ENCODE measurements at regions not wholly inside any gene's neighbourhood (a gene's known extent, or its start where the extent isn't known, plus 50 kb on each side); places are given as distances from the start of the nearest gene placed in this dataset.

DNA sequence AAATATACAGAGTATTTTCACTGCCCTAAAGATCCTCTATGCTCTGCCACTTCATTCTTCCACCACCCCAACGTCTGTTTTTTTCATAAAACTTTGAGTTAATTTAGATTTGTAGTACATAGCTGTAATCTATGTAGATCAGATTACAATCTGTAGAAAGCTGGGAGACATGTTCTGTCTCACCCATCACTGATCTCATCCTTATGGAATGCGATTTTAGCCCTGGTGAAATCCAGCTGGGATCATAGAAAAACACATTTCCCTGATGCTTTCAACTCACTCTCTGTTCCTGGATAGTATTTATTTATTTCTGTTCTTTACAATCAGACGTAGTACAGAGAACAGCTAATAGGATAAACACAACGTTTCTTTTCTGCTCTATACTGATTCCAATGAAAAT lies 521.0 kb downstream of the KIF20B start:
- 22 to 24% methylated on average over 4 of the region's 4 CpGs for WGBS, 2 donors
- Histone ChIP-seq H3K36me3 (no peaks in the 10 kb centered on the region), H3K27me3 (no peaks in the 10 kb centered on the region), H3K27ac (no peak overlapping the region), H3K4me1 (no peaks in the 10 kb centered on the region), H3K4me3 (no peak overlapping the region), H3K9me3 (no peaks in the 10 kb centered on the region)
- TF ChIP-seq POLR2A (IDR thresholded peaks at IDR 0.05), result no peak
- TF ChIP-seq, protein P1, sequence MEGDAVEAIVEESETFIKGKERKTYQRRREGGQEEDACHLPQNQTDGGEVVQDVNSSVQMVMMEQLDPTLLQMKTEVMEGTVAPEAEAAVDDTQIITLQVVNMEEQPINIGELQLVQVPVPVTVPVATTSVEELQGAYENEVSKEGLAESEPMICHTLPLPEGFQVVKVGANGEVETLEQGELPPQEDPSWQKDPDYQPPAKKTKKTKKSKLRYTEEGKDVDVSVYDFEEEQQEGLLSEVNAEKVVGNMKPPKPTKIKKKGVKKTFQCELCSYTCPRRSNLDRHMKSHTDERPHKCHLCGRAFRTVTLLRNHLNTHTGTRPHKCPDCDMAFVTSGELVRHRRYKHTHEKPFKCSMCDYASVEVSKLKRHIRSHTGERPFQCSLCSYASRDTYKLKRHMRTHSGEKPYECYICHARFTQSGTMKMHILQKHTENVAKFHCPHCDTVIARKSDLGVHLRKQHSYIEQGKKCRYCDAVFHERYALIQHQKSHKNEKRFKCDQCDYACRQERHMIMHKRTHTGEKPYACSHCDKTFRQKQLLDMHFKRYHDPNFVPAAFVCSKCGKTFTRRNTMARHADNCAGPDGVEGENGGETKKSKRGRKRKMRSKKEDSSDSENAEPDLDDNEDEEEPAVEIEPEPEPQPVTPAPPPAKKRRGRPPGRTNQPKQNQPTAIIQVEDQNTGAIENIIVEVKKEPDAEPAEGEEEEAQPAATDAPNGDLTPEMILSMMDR (IDR thresholded peaks at IDR 0.05), result no peak
- no peak for DNase-seq
- intact Hi-C loops (cut with DNase I), result no loop called here

- Histone ChIP-seq H3K27me3 (no peaks in the 10 kb centered on the region), H3K4me1 (no peaks in the 10 kb centered on the region), H3K36me3 (no peaks in the 10 kb centered on the region), H3K9me3 (no peaks in the 10 kb centered on the region), H3K27ac (no peak overlapping the region), H3K4me3 (no peak overlapping the region)
- no peak for DNase-seq
- intact Hi-C loops (cut with DNase I), result no loop called here
- WGBS, 2 donors, result 66 to 67% methylated on average over 5 of the region's 5 CpGs
- no peak for TF ChIP-seq POLR2A (IDR thresholded peaks at IDR 0.05)
- TF ChIP-seq, protein P1 (IDR thresholded peaks at IDR 0.05), result no peak
Observed at GRCh38 chr10:90222939-90223338, 521.5 kb downstream of the KIF20B start.

DNA sequence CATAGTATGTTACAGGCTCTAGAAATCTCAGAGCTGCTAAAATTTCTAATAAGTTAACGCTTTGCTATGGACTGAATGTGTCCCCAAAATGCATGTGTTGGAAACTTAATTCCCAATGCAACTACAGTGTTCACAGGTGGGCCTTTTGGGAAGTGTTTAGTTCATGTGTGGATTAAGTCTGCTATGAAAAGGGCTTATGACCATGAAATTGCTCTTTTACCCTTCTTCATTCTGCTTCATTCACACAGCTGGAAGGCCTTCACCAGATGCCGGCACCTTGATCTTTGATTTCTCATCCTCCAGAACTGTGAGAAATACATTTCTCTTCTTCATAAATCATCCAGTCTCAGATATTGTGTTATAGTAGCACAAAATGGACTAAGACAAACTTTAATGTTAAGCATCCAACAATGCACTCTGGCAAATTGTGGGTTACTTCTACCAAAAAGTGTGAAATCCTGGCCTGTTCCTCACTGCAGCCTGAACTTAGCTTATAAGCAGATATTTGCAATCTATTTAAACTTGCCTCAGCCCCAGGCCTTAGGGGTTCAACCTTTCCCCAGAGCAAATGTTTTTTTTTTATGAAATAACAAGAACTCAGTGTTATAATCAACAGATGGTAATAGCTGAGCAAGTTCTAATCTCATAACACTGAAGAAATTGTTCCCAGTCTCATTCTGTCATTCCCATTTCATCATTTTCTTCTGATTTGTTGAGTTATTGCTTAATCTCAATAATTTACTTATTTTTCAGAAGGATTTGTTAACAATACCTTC lies 523.6 kb downstream of the KIF20B start:
- H3K36me3 ChIP-seq, result no peaks in the 10 kb centered on the region
- no peaks in the 10 kb centered on the region for H3K4me1 ChIP-seq
- DNase-seq, result no peak
- H3K4me3 ChIP-seq, result no peak overlapping the region
- H3K27ac ChIP-seq, result peak overlapping the region in 1 of 4 donors; percentile 37
- intact Hi-C loops (cut with DNase I), result no loop called here
- no peaks in the 10 kb centered on the region for H3K27me3 ChIP-seq
- WGBS, 2 donors, result 92 to 100% methylated on average over 2 of the region's 2 CpGs
- TF ChIP-seq, protein P1 (IDR thresholded peaks at IDR 0.05), result no peak
- no peak for TF ChIP-seq POLR2A (IDR thresholded peaks at IDR 0.05)
- H3K9me3 ChIP-seq, result no peaks in the 10 kb centered on the region

DNA sequence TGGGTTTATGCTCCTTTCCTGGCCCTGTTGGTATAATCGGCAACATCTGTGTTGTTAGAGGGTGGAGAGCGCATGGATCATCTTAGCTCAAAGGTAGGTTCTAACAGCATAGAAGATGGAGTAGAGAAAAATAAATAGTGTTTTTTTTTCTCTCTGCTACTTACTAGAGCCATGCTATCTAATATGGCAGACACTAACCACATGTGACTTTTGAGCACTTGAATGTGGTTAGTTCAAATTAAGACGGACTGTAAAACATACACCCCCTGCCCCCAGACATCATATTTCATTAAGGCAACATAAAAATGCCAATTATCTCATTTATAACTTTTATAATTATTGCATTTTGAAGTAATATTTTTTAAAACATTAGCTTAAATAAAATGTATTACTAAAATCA lies 525.1 kb downstream of the KIF20B start:
- Histone ChIP-seq H3K4me3 (no peak overlapping the region), H3K4me1 (no peaks in the 10 kb centered on the region), H3K9me3 (no peaks in the 10 kb centered on the region), H3K36me3 (no peaks in the 10 kb centered on the region), H3K27me3 (no peaks in the 10 kb centered on the region), H3K27ac (no peak overlapping the region)
- WGBS, 2 donors, result 83 to 98% methylated on average over 3 of the region's 3 CpGs
- DNase-seq, result no peak
- TF ChIP-seq, protein P1 (IDR thresholded peaks at IDR 0.05), result no peak
- TF ChIP-seq POLR2A (IDR thresholded peaks at IDR 0.05), result no peak
- intact Hi-C loops (cut with DNase I), result no loop called here

DNA sequence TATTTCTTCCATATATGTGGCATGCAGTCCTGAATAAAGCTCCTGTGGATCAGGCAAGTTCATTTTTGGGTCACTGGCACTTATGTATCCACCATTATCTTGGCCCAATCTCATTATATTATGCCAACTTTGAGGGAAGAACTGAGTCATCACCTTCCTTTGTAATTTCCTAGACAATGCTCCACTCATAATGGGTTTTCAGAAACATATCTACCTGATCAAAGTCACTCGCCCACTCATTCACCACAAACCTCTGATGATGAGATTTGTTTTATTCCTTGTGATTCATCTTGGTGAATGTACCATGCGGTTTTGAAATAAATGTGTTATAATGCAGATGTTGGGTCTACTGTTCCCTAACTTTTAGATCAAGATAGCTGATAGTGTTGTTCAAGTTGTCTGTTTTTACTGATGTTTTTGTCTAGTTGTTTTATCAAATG lies 525.8 kb downstream of the KIF20B start:
- no peak overlapping the region for H3K4me3 ChIP-seq
- no peaks in the 10 kb centered on the region for H3K36me3 ChIP-seq
- no peak for DNase-seq
- H3K4me1 ChIP-seq, result no peaks in the 10 kb centered on the region
- H3K27me3 ChIP-seq, result no peaks in the 10 kb centered on the region
- H3K27ac ChIP-seq, result no peak overlapping the region
- TF ChIP-seq POLR2A (IDR thresholded peaks at IDR 0.05), result no peak
- TF ChIP-seq, protein P1 (IDR thresholded peaks at IDR 0.05), result no peak
- 43 to 51% methylated on average over 2 of the region's 2 CpGs for WGBS, 2 donors
- intact Hi-C loops (cut with DNase I), result no loop called here
- no peaks in the 10 kb centered on the region for H3K9me3 ChIP-seq
